GM12878 (cell line): ENCODE measurements at regions not wholly inside any gene's neighbourhood (a gene's known extent, or its start where the extent isn't known, plus 50 kb on each side); places are given as distances from the start of the nearest gene placed in this dataset.

ENCODE experiments used
- ATAC-seq: fragments of 200-7000 bp; cut with Tn5 transposase; 3 replicates; pipeline ENCODE4 v1.9.1; 2020; ENCODE audit warnings: mild to moderate bottlenecking, moderate library complexity
- BruUV-seq: library from RNA; stranded (reverse); fragments of 400-500 nt; replicated peaks from 2 replicates; lab custom pipeline; 2021; lab: Mats Ljungman, UMichigan
- CTCF ChIA-PET: fragments of 300-600 bp; sonication (Branson Sonifier 250); formaldehyde crosslinking; extraction: SDS; loops from one replicate; lab custom pipeline; 2021; ENCODE audit warnings: inconsistent platforms; lab: Yijun Ruan, JAX
- POLR2A ChIA-PET: fragments of 350-600 bp; formaldehyde crosslinking; extraction: SDS; loops from one replicate; lab custom pipeline; 2021; ENCODE audit warnings: inconsistent platforms; lab: Charles Lee
- RAD21 ChIA-PET: fragments of 300-600 bp; sonication (Branson Sonifier 250); formaldehyde crosslinking; loops from one replicate; lab custom pipeline; 2023; ENCODE audit warnings: antibody characterized with exemption; ENCODE audit not compliant: unreplicated experiment; lab: Charles Lee
- SMC1A ChIA-PET: fragments of 300-600 bp; sonication (Branson Sonifier 250); formaldehyde crosslinking; loops from one replicate; lab custom pipeline; 2023; ENCODE audit not compliant: unreplicated experiment, uncharacterized antibody; lab: Charles Lee
- DNase-seq: peaks from one replicate; pipeline ENCODE4 v3.0.0-alpha.2; 2011; ENCODE audit warnings: low read depth, low spot score
- FAIRE-seq: peaks from 3 replicates; lab custom pipeline; 2011; peaks lifted over from hg19 to GRCh38; lab: Jason Lieb, UNC
- H2AFZ ChIP-seq: 2 replicates; pipeline ENCODE4 v1.6.0; 2011; ENCODE audit warnings: low read depth, low read length, control low read depth; ENCODE audit not compliant: control insufficient read depth
- H3K27ac ChIP-seq: 2 replicates; pipeline ENCODE4 v1.5.1; 2011; ENCODE audit warnings: control low read depth; ENCODE audit not compliant: control insufficient read depth, insufficient read depth
- H3K27me3 ChIP-seq, 2 experiments: replicated peaks in 1 of 2; 2 replicates each; pipeline versions ENCODE4 v1.6.0 to v1.6.1; 2011; ENCODE audit warnings: low read length in 1 of 2; ENCODE audit not compliant: control insufficient read depth in 2 of 2, insufficient read depth in 2 of 2
- H3K36me3 ChIP-seq, 2 experiments: 2 replicates each; pipeline ENCODE4 v1.5.1; 2011; ENCODE audit warnings: low read length in 1 of 2; ENCODE audit not compliant: control insufficient read depth in 2 of 2, insufficient read depth in 2 of 2
- H3K4me1 ChIP-seq: 2 replicates; pipeline ENCODE4 v1.6.1; 2011; ENCODE audit warnings: mild to moderate bottlenecking, low read length, moderate library complexity, mixed read lengths; ENCODE audit not compliant: control insufficient read depth, insufficient read depth
- H3K4me2 ChIP-seq: 2 replicates; pipeline ENCODE4 v1.6.0; 2011; ENCODE audit warnings: control low read depth; ENCODE audit not compliant: control insufficient read depth, insufficient read depth
- H3K4me3 ChIP-seq: fragments of 200-600 bp; sonication (generic); 2 replicates; pipeline ENCODE4 v1.5.1; 2016
- H3K79me2 ChIP-seq: 2 replicates; pipeline ENCODE4 v1.6.0; 2011; ENCODE audit warnings: low read length; ENCODE audit not compliant: control insufficient read depth, insufficient read depth
- H3K9ac ChIP-seq: 2 replicates; pipeline ENCODE4 v1.8.0; 2011; ENCODE audit warnings: low read length, control low read depth, mixed read lengths; ENCODE audit not compliant: control insufficient read depth, insufficient read depth
- H3K9me3 ChIP-seq: replicated peaks from 3 replicates; pipeline ENCODE4 v1.5.1; 2011; ENCODE audit warnings: mild to moderate bottlenecking, low read length; ENCODE audit not compliant: control insufficient read depth, insufficient read depth
- H4K20me1 ChIP-seq: 2 replicates; pipeline ENCODE4 v1.6.0; 2011; ENCODE audit not compliant: control insufficient read depth, insufficient read depth
- ASH2L ChIP-seq: fragments of 300-600, 200-600 bp; sonication (generic); IDR thresholded peaks from 2 replicates; pipeline ENCODE4 v1.6.1; 2017; ENCODE audit warnings: low read depth, mild to moderate bottlenecking, borderline replicate concordance
- BCL3 ChIP-seq: IDR thresholded peaks from 2 replicates; pipeline ENCODE4 v1.6.1; 2011; ENCODE audit warnings: borderline replicate concordance, low read depth, mild to moderate bottlenecking, moderate library complexity, low read length; ENCODE audit not compliant: insufficient read depth, poor library complexity, severe bottlenecking
- FOXK2 ChIP-seq: fragments of 450-650 bp; IDR thresholded peaks from 2 replicates; pipeline ENCODE4 v1.6.1; 2017; ENCODE audit warnings: mild to moderate bottlenecking, moderate library complexity
- IKZF2 ChIP-seq, 2 experiments: fragments of 450-650 bp; IDR thresholded peaks; 2 replicates each; pipeline ENCODE4 v1.6.1; 2017; ENCODE audit warnings: mild to moderate bottlenecking in 2 of 2, moderate library complexity in 2 of 2
- RBBP5 ChIP-seq: fragments of 200-600 bp; sonication (generic); conservative IDR thresholded peaks from 2 replicates; pipeline ENCODE4 v1.6.1; 2016
- WGBS: methylation state at CpG from one replicate; pipeline ENCODE4 v1.1.6; 2016; ENCODE audit warnings: low lambda C conversion rate; ENCODE audit not compliant: insufficient replicate concordance, insufficient coverage; ENCODE audit errors: missing lambda C conversion rate; 5-methylcytosine and 5-hydroxymethylcytosine counted together
- in situ Hi-C: fragments of 300-500 bp; cut with MboI; formaldehyde crosslinking; loops from 9 replicates; pipeline ENCODE4 v1.14.3; 2018; ENCODE audit warnings: mixed read lengths
- intact Hi-C: fragments of 100-400 bp; cut with micrococcal nuclease; formaldehyde crosslinking; loops from one replicate; pipeline ENCODE4 v1.14.2; 2022; ENCODE audit not compliant: unreplicated experiment
- TF ChIP-seq, protein P1 (sequence below): IDR thresholded peaks from 2 replicates; pipeline ENCODE4 v1.6.1; 2011; ENCODE audit warnings: low read depth, low read length, improper control_type of control experiment, borderline replicate concordance

GRCh38 chr22:48354096-48354495, 1473.6 kb downstream of the BRD1 start:
- intact Hi-C loops, result no loop called here
- Histone ChIP-seq H3K4me1 (no peaks in the 10 kb centered on the region), H3K9me3 (no peaks in the 10 kb centered on the region; the same call in 2 of the 3 replicates), H2AFZ (no peak overlapping the region), H4K20me1 (no peaks in the 10 kb centered on the region), H3K4me3 (no peak overlapping the region), H3K9ac (no peak overlapping the region), H3K27me3 (no peaks in the 10 kb centered on the region), H3K4me2 (no peak overlapping the region), H3K36me3 (no peaks in the 10 kb centered on the region), H3K27ac (no peak overlapping the region), H3K79me2 (no peaks in the 10 kb centered on the region)
- TF ChIP-seq BCL3, result no peak
- no peak for TF ChIP-seq FOXK2
- no peak for TF ChIP-seq ASH2L
- no peak for TF ChIP-seq RBBP5
- TF ChIP-seq, protein P1, sequence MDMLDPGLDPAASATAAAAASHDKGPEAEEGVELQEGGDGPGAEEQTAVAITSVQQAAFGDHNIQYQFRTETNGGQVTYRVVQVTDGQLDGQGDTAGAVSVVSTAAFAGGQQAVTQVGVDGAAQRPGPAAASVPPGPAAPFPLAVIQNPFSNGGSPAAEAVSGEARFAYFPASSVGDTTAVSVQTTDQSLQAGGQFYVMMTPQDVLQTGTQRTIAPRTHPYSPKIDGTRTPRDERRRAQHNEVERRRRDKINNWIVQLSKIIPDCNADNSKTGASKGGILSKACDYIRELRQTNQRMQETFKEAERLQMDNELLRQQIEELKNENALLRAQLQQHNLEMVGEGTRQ, result no peak
- no peak for TF ChIP-seq IKZF2 (IDR thresholded peaks at IDR 0.05)
- WGBS, result 7% methylated on average over 5 of the region's 5 CpGs
- in situ Hi-C loops, result no loop called here
- ChIA-PET CTCF (no interaction called here), RAD21 (no interaction called here), POLR2A (no interaction called here), SMC1A (no interaction called here)
- ATAC-seq, result no peak
- no peak for FAIRE-seq
- no TSS peak for BruUV-seq
- no peak for DNase-seq
